Stomach (tissue), 8 donors: ENCODE measurements at regions not wholly inside any gene's neighbourhood (a gene's known extent, or its start where the extent isn't known, plus 50 kb on each side); places are given as distances from the start of the nearest gene placed in this dataset.

Experiments
- DNase-seq, 2 donors: peaks; one replicate each; pipeline versions ENCODE4 v3.0.0 to v3.0.0-alpha.2; 2013 to 2019
- H3K27ac ChIP-seq, 5 donors: fragments of 200-600 bp in 4 of 5; sonication (generic) in 4 of 5; one replicate each; pipeline ENCODE4 v1.5.1; 2013 to 2019; ENCODE audit warnings: mild to moderate bottlenecking in 1 of 5, moderate library complexity in 1 of 5
- H3K27me3 ChIP-seq, 3 donors: fragments of 200-600 bp; sonication (generic); one replicate each; pipeline ENCODE4 v1.5.1; 2017 to 2019; ENCODE audit warnings: mixed run types in 1 of 3
- H3K36me3 ChIP-seq, 4 donors: fragments of 200-600 bp; sonication (generic); 1 replicate in 3 of 4; 2 replicates in 1 of 4; pipeline ENCODE4 v1.5.1; 2016 to 2019
- H3K4me1 ChIP-seq, 4 donors: fragments of 200-600 bp; sonication (generic); one replicate each; pipeline ENCODE4 v1.5.1; 2016 to 2019
- H3K4me3 ChIP-seq, 4 donors: fragments of 200-600 bp; sonication (generic) in 3 of 4; one replicate each; pipeline ENCODE4 v1.5.1; 2016 to 2019; ENCODE audit warnings: mild to moderate bottlenecking in 1 of 4
- H3K9me3 ChIP-seq, 4 donors: fragments of 200-600 bp; sonication (generic); one replicate each; pipeline ENCODE4 v1.5.1; 2016 to 2019
- CTCF ChIP-seq, 7 experiments: fragments of 450-650 bp in 4 of 7; fragments of 200-600 bp in 3 of 7; sonication (generic) in 3 of 7; IDR thresholded peaks; one replicate each; pipeline ENCODE4 v1.5.1; 2016 to 2019; ENCODE audit warnings: antibody characterized with exemption in 7 of 7, control low read depth in 2 of 7, mild to moderate bottlenecking in 1 of 7
- EP300 ChIP-seq: sonication (generic); formaldehyde crosslinking; IDR thresholded peaks from one replicate; pipeline ENCODE4 v1.6.1; 2017; ENCODE audit warnings: antibody characterized with exemption
- POLR2A ChIP-seq, 4 donors: fragments of 450-650 bp; IDR thresholded peaks; one replicate each; pipeline ENCODE4 v1.6.1; 2016; ENCODE audit warnings: antibody characterized with exemption in 4 of 4, control low read depth in 2 of 4, mild to moderate bottlenecking in 1 of 4, moderate library complexity in 1 of 4
- POLR2AphosphoS5 ChIP-seq, 3 donors: sonication (generic); formaldehyde crosslinking; IDR thresholded peaks; one replicate each; pipeline ENCODE4 v1.6.1; 2016; ENCODE audit warnings: antibody characterized with exemption in 3 of 3
- WGBS, 5 donors: extraction: QIAGEN DNeasy Blood & Tissue Kit in 3 of 5; methylation state at CpG; one replicate each; pipeline versions ENCODE4 v1.1.5 to v1.1.7; 2013 to 2018; 5-methylcytosine and 5-hydroxymethylcytosine counted together
- intact Hi-C: fragments of 100-400 bp; cut with DNase I; formaldehyde crosslinking; loops from one replicate; pipeline ENCODE4 v1.15.1; 2023; ENCODE audit warnings: low total_unique reads
- donor health status: healthy with polysubstance abuse.
- donor health status: Bipolar disorder and iron deficiency.
- donor health status: healthy.

GRCh38 chr12:81815611-81816010 lies 56.5 kb upstream of the PPFIA2 start:
- intact Hi-C loops, result no loop called here
- H3K4me1 ChIP-seq, result no peaks in the 10 kb centered on the region
- H3K27ac ChIP-seq, result no peak overlapping the region
- no peaks in the 10 kb centered on the region for H3K9me3 ChIP-seq
- TF ChIP-seq POLR2A (IDR thresholded peaks at IDR 0.05), result no peak
- TF ChIP-seq CTCF (IDR thresholded peaks at IDR 0.05), result no peak
- TF ChIP-seq POLR2AphosphoS5 (IDR thresholded peaks at IDR 0.05), result no peak
- TF ChIP-seq EP300, result no peak
- H3K36me3 ChIP-seq, result no peaks in the 10 kb centered on the region
- 66 to 85% (median 76%) methylated on average over 2 of the region's 2 CpGs for WGBS, 5 donors
- DNase-seq, result no peak
- H3K27me3 ChIP-seq, result no peaks in the 10 kb centered on the region
- H3K4me3 ChIP-seq, result no peak overlapping the region

- H3K36me3 ChIP-seq, result no peaks in the 10 kb centered on the region
- no peak overlapping the region for H3K4me3 ChIP-seq
- WGBS, 5 donors, result 68 to 86% (median 84%) methylated on average over 5 of the region's 5 CpGs
- intact Hi-C loops, result no loop called here
- no peak for TF ChIP-seq POLR2A (IDR thresholded peaks at IDR 0.05)
- TF ChIP-seq CTCF (IDR thresholded peaks at IDR 0.05), result no peak
- TF ChIP-seq EP300, result no peak
- no peak for TF ChIP-seq POLR2AphosphoS5 (IDR thresholded peaks at IDR 0.05)
- H3K9me3 ChIP-seq, result no peaks in the 10 kb centered on the region
- no peaks in the 10 kb centered on the region for H3K27me3 ChIP-seq
- no peak overlapping the region for H3K27ac ChIP-seq
- H3K4me1 ChIP-seq, result peaks cover 0 to 4% (median 0%) of the 10 kb centered on the region in 4 donors
- no peak for DNase-seq
Measured at GRCh38 chr12:81811778-81812125, 52.6 kb upstream of the PPFIA2 start.

- Histone ChIP-seq H3K9me3 (no peaks in the 10 kb centered on the region), H3K4me1 (peaks cover 0 to 4% (median 0%) of the 10 kb centered on the region in 4 donors), H3K36me3 (no peaks in the 10 kb centered on the region), H3K4me3 (no peak overlapping the region), H3K27ac (no peak overlapping the region), H3K27me3 (no peaks in the 10 kb centered on the region)
- TF ChIP-seq POLR2A (IDR thresholded peaks at IDR 0.05), result no peak
- no peak for TF ChIP-seq CTCF (IDR thresholded peaks at IDR 0.05)
- TF ChIP-seq EP300, result no peak
- TF ChIP-seq POLR2AphosphoS5 (IDR thresholded peaks at IDR 0.05), result no peak
- no peak for DNase-seq
- WGBS, 5 donors, result 65 to 91% (median 84%) methylated on average over 6 to 7 of the region's 7 CpGs
- intact Hi-C loops, result no loop called here
Measured at GRCh38 chr12:81811061-81811777, 52.1 kb upstream of the PPFIA2 start.

- no peak overlapping the region for H3K27ac ChIP-seq
- H3K4me3 ChIP-seq, result no peak overlapping the region
- 40 to 53% (median 49%) methylated on average over 4 of the region's 4 CpGs for whole genome bisulfite sequencing, 5 donors
- intact Hi-C loops, result no loop called here
- no peaks in the 10 kb centered on the region for H3K27me3 ChIP-seq
- H3K36me3 ChIP-seq, result no peaks in the 10 kb centered on the region
- DNase-seq, result no peak
- no peak for TF ChIP-seq CTCF (IDR thresholded peaks at IDR 0.05)
- no peak for TF ChIP-seq POLR2AphosphoS5 (IDR thresholded peaks at IDR 0.05)
- no peak for TF ChIP-seq POLR2A (IDR thresholded peaks at IDR 0.05)
- no peak for TF ChIP-seq EP300
- H3K4me1 ChIP-seq, result peaks cover 0 to 4% (median 0%) of the 10 kb centered on the region in 4 donors
- no peaks in the 10 kb centered on the region for H3K9me3 ChIP-seq
Measured at GRCh38 chr12:81809829-81810595, 50.9 kb upstream of the PPFIA2 start.
